Left forelimb (tissue), 1 donor: ENCODE measurements at regions not wholly inside any gene's neighbourhood (a gene's known extent, or its start where the extent isn't known, plus 50 kb on each side); places are given as distances from the start of the nearest gene placed in this dataset.
"Not testable (repeated sequence)": the region's sequence is repeated elsewhere in the genome, so short reads cannot be mapped to it uniquely, and the experiment has no call there.

ENCODE experiments used
- DNase-seq: peaks from one replicate; pipeline ENCODE4 v3.0.0-alpha.2; 2018; ENCODE audit warnings: low spot score

DNA sequence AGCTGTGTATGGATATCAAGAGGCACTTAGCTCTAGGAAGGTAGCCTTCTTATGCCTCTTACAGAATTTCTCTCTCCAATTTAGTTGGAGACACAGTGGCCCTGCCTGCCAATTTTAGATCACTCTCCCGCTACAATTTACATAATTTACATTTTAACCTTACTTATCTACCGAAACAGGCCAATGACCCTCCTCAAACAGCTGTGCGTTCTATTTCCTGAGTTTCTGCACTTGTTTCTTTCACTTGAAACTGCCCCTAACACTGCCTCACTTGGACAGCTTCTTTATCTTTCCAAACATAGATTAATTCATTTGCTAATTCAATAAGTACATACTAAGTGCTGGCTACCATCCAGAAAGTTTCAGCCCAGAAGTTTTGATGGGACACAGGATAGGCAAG, 52.9 kb upstream of the HDDC2 start:
- DNase-seq = no peak

DNA sequence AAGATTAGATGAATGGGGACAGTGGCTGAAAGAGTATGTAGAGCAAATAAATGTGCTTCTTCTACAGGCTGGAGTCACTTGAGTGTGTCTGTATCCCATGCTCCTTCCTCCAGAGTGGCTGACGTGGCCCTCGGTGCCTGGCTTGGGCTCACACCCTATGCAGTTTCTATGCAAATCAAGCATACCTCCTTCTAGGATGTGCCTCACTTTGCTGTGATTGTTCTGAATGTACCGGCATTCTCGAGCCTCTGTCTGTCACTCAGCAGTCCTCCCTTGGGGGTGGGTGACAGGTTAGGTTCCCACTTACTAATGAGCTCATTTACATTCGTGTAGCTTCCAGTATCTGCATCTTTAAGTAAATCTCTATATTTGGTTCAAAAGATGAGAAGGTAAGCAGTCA, 55.1 kb upstream of the HDDC2 start:
- no peak for DNase-seq

DNA sequence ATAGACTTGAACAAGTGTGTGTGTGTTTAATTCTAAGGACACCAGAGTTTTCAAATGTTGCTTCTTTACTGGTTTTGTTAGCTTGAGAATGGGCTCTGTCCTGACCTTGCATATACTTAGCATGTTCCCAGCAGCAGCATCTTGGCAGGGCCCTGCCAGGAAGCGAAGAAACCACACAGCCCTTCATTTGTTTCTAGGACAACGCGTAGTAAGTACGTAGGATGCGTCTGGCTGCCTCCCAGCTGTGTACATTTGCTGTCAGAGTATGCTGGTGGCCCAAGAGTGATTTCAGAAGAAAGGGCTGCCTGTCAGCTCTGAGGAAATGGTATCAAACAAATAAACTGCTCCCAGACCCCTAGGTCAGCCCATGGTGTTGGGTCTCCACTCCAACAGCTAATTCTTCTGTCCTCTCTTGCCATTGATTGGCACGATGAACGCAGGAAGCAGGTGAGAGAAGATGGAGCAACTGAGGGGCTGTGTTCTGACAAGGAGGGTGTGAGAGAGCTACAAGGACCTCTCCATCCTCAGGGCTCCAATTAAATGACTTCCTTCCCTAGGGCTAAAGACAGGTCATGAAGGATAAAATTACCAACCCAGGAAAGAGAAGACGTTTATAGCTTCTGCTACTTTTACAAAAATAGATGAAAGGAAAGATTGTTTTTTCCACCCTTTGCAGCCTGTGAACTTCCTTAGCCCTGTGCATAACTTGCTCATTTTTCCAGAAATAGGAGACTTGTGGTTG, 55.9 kb upstream of the HDDC2 start:
- no peak for DNase-seq

DNA sequence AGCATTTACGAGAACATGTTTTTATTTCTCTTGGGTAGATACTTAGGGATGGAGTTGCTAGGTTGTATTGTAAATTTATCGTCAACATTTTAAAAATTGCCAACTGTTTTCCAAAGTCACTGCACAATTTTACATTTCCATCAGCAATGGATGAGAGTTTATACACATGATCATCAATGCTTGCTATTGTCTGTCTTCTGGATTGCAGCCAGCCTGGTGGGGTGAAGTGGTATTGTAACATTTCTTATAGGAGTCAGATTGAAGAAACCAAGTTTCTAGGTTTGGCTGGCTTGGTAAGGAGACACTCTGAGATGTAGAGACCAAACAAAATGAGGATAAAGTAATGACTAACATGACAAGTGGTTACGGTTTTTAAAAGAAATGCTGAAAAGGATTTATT, 57.1 kb upstream of the HDDC2 start:
- no peak for DNase-seq

DNA sequence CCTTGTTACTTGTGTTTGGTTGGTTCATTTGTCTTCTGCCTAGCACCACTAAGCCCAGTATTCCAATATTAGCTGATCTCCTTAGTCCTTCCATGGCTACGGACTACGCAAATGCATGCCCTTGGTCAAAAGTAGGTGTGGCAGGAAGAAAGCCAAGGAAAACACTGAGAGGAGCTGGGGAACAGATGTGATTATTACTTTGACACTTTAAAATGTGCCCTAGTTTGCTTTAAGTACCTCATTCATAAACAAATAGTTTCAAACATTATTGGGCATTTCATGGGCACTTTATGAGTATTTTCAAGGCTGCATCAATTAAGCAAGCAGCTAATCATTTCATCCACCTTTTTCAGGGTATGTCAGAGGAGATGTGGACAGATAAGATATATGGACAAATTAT, 60.1 kb upstream of the HDDC2 start:
- DNase-seq = no peak

DNA sequence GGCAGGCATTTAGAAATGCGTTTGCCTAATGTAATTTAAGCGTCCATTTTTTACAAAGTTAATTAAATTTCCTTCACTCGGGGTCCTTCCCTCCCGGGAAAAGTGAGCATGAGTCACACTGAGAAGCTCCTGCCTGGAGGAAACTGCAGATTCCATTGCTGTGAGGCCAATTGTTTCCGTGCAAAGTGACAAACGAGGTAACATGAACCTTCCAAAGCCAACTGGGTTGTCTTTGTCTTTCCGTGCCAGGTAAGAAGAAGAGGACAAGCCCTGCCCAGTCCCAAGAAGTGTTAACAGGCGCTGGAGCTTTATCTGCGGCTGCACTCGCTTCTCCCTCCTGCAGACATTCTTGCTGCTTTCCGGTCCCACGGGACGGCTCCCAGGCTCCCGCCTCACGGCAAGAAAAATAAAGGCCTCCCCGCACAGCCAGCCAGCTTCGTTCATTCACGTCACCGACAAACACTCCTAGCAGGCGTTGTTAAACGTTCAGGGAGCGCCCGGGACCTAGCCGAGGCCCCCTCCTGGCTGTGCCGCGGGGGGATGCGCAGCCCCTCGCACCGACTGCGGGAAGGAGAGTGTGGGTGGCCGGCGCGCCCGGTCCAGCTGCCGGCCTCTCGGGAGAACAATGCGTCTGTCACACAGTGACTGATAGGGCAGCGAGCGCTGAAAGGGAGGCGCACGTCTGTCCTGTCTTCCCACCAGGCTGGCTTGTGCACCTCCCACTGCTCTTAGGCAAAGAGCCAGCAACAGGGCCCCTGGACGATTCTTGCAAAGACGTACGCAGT, 61.5 kb upstream of the HDDC2 start:
- DNase-seq = peak; percentile 78

DNA sequence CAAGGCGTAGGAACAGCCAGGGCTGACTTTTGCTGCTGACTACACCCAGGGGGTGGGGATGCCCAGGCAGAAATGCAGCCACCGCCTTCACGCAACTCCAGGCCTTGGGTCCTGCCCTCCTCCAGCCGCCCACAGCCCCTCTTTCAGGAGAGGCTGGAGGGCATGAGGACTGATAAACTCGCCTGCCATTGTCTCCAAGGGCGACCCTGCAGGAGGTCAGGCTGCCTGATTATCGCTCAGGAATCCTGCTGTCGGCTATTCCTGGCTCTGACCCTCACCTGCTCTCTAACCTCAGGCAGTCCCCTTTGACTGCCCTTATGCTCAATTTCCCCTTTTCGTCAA, 62.0 kb upstream of the HDDC2 start:
- DNase-seq = no peak

DNA sequence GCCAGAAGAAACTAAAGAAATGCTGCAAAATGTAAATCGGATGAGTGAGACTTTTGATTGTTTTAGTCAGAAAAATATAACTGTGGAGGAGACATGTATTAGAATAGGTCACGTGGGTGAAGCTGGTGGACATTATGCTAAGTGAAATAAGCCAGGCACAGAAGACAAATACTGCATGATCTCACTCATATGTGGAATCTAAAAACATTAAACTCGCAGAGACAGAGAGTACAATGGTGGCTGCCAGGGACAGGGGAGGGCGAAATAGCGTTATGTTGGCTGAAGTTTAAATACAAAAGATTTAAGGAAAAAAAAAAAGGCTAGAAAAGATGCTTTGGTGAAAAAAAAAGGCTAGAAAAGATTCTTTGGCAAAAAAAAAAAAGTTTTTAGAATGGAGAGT, 63.5 kb upstream of the HDDC2 start:
- no peak for DNase-seq

DNA sequence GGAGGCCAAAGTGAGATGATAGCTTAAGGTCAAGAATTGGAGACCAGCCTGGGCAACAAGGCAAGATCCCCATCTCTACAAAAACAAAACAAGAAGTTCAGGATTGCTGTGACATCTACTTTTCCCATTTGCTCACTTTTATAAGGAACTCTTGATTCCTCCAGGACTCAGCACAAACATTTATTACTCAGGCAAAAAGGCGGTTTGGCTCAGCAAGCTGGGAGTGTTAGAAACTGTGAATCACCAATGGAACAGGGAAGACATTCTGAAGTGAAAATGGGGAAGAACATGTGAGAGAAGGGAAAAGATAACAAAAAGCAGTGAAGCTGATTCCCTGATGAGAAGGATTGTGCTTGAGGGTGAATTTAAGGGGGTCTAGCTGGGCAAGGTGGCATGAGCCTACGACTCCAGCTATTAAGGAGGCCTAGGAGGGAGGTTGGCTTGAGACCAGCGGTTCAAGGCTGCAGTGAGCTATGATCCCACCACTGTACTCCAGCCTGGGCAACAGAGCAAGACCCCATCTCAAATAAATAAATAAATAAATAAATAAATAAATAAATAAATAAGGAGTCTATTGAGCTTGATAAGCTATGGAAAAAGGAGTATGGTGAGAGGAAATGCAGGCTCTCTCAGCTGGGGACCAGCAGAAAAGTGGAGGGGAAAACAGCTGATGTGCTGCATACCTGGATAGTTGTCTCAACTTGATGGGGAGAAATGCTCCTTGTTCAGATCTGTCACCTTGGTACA, 65.4 kb upstream of the HDDC2 start:
- no peak for DNase-seq

DNA sequence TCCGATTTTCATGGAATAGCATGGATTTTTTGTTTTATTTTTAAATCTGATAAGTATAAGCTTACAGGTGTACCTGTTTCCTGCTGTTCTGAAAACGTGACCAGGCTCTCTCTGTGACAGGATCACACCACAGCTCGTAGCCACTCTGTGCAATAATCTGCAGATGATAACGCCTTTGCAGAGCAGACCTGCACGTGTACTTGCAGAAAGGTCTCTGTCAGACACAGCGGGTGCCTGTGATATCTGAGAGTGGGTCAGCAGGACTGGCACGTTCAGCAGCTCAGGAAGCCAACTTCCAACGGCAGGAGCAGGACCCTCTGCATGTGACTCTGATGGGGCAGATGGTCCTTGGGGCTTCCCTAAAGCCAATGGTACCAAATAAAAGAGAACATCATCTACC, 68.6 kb upstream of the HDDC2 start:
- no peak for DNase-seq

DNA sequence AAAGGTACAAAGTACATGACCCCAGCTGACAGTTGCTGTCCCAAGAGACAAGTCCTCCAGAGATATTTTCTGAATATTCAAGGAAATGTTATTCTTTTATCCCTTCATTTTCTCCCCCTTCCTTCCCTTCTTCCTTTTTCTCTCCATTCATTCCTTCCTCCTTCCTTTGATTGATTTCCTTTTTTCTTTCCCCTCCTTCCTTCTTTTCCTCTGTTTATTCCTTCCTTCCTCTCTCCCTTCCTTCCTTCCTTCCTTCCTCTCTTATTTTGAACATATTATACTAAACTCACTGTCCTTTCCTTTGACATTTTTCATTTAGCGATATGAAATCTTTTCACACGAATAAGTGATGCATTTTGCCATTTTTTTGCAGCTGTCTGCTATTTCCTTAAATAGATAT, 73.2 kb upstream of the HDDC2 start:
- no peak for DNase-seq

DNA sequence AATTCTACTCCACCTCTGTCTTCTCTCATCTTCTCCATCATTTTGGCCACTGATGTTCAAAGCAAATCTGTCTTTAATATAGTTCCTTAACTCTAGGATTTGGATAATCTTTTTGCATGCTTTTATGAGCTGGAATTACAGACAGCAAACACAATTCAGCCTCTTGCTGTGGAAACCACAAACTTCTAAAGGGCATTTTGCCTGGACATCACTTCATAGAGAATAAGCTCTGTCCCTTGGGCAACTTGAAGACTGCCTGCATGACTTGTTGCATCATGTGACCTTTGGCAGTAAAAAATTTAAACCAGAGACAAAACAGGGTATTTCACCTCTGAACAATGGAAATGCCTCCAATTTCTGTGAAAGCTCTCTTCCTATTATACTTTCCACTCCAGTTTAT, 74.1 kb upstream of the HDDC2 start:
- no peak for DNase-seq

DNA sequence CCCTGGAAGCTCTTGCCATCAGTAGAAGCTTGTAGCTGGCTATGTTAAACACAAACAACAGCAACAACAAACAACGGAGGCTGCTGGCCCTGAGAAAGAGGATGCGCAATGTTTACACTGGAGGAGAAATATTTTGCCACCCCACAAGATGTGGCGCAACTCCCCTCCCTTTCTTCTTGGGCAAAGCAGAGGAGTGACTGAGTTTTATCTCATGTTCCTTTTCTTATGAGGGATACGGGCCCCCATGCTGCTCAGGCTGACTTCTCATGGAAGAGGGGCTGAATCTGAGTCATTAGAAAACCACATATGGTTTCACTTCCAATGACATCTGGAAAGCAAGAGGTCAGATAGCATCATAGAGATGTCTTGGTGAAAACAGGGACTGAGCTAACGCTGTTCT, 75.9 kb upstream of the HDDC2 start:
- no peak for DNase-seq

DNA sequence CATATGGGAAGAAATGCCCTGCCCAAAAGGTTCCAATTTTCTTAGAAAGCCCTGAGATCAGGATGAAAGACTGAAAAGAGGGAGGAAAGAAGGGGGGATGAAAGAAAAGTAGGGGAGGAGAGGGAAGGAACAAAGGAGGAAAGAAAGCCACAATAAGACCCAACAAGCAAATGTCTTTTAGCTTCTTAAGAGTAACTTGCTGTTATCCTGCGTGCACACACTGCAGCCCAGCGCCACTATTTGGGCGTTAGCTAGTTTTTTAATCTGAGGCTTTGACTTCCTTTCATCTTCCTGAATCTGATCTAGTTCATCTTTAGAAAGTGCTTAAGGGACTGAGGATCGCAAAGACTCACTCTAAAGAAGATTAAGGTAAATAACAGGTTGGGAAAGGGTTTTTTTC, 77.4 kb upstream of the HDDC2 start:
- no peak for DNase-seq

DNA sequence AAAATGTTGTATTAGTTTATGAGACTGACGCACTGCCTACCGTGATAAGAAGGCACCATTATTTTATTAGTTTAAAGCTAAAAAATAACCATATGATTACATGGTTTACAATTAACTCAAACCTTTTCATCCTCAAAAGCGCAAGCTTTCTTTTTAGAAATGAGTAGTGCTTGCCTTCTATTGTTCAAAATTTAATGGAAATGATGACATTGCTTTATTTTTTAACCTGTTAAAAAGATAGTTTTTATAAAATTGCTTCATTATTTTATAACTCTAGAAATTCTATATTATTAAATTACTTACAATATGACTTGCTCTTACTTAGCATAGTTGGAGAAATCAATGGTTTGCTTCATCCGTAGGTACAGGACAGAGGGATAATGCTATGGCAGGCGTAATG, 78.7 kb upstream of the HDDC2 start:
- no peak for DNase-seq

DNA sequence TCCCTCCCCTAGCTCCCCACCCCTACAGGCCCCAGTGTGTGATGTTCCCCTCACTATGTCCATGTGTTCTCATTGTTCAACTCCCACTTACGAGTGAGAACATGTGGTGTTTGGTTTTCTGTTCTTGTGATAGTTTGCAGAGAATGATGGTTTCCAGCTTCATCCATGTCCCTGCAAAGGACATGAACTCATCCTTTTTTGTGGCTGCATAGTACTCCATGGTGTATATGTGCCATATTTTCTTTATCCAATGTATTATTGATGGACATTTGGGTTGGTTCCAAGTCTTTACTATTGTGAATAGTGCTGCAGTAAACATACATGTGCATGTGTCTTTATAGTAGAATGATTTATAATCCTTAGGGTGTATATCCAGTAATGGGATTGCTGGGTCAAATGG, 84.6 kb upstream of the HDDC2 start:
- not testable (repeated sequence) for DNase-seq

DNA sequence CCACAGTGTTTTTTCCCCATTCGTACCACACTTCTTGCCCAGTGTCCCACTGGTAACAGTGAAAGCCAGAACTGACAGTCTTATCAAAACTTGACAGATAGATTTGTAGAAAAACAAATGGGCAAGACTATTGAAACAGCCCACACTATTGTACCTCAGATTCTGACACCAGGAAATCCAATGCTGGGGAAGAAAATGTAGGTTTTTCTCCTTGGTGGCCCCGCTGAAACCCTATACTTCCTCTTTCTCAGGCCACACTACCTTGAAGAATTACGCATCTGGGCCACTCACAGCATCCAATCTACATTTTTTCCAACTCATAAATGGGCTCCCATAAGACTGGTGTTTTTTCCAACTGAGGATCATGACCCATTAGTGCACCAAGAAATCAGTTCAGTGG, 90.9 kb upstream of the HDDC2 start:
- no peak for DNase-seq

DNA sequence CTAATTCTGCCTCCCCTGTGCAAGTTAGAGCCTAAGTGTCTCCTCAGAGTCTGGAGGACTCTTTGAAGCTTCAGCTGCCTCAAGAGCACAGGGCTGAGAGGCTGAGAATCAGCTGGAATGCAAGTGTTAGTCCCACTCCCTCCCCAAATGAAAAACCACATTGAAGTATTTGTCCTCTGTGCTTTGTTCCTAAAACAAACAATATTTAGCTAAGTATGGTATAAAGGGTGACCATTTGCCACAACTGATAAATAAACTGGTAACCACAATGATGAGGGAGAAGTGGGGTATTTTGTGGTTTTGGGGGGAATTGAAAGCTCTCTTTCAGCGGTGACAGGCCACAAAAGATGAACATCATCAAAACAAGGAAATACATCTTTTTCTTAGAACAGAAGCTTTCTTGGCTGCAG, 91.7 kb upstream of the HDDC2 start:
- DNase-seq = no peak

DNA sequence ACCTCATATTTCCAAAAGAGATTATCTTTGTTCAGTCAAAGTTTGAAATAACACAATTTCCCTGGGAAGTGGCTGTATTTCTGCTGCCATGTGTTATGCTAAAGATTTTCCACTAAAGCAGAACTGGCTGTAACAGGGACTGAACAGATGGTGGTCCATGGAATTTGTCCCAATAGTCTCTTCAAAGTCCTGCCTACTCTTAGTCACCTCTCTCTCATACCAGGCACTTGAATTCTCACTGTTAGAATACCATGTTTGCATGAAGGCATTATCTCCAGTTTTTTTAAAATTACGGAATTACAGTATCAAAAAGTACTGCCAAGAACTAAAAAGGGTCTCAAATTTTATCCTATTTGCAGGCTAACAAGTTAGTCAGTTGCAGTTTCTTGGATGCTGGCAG, 105.0 kb upstream of the HDDC2 start:
- DNase-seq = no peak

DNA sequence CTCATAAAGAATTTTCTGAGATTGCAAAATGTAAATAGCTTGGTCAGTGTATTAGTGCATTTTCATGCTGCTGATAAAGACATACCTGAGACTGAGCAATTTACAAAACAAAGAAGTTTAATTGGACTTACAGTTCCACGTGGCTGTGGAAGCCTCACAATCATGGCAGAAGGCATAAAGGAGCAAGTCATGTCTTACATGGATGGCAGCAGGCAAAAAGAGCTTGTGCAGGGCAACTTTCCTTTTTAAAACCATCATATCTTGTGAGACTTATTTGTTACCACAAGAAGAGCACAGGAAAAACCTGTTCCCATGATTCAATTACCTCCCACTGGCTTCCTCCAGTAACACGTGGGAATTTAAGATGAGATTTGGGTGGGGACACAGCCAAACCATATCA, 112.7 kb upstream of the HDDC2 start:
- DNase-seq = no peak

DNA sequence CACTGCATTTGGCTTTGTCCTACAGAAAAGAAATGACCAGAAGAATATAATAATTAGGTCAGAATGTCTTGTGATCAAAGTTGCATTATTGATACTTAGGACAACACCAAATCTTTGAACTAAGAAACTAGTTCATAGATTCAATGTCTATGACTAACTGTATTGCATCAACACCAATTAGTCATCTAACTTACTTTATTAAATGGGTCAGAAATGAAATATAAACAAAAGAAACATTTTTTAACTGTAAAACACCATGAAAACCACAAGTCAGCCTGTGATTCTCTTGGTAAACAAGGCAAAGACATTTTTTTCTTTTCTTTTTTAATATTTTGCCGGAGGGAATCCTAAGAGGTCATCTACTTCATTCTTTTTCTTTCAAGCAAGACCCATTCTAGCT, 114.1 kb upstream of the HDDC2 start:
- DNase-seq = no peak

DNA sequence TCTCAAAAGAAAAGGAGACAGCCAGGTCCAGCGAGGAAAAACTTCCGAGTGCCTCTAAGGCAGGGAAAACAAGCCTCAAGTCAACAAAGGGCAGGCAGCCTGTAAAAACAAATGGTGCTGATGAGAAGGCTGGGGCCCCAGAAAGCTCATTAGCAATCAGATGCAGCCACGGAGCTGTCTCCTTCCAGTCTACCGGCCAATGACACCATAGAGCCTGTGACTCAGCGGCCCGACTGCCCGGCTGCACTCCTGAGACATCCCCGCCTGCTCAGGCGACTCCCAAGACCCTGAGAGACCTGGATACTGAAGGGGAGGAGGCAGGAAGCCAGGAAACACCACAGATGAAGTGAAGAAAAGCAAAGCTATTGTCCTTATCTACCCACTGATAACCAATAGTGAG, 120.1 kb upstream of the HDDC2 start:
- DNase-seq = no peak

DNA sequence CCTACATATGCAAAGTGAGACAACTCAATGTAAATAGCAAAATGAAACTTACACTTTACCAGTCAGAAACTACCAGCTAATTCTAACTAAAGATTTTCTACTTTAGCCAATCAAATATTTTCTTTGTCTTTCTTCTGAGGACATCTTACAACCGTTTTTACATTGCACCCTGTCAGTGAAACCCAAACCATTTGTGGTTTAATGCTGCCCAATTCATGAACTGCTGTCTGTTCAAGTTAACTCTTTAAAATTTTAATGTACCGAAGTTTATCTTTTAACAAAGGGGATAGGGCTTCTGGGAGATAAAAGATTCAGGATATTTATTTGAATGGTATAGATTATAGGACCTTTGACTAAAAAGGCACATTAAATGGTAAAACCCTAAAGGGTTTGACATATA, 121.3 kb upstream of the HDDC2 start:
- no peak for DNase-seq
